ENCODE measurements at regions not wholly inside any gene's neighbourhood (a gene's known extent, or its start where the extent isn't known, plus 50 kb on each side); places are given as distances from the start of the nearest gene placed in this dataset.

DNA sequence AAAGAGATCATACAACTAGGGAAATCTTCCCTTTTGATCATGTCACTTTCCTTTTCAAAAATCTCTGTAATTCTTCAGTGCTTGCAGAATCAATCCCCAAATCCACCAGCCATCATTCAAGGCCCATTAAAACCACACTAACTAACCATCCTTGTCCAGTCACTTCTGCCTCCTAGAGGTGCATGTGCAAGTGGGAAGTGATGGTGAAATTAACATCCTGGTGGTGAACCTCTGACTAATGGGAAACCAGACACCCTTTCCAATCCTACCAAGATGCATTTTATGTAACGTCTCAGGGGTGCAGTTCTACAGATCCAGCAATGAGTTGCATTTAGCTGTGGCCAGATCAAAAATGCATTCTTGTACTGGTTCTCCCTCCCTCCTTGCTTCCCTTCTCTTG is 341.8 kb downstream of the RAPGEF2 start:
- DNase-seq (ENCODE audit: low spot score) = no peak

DNA sequence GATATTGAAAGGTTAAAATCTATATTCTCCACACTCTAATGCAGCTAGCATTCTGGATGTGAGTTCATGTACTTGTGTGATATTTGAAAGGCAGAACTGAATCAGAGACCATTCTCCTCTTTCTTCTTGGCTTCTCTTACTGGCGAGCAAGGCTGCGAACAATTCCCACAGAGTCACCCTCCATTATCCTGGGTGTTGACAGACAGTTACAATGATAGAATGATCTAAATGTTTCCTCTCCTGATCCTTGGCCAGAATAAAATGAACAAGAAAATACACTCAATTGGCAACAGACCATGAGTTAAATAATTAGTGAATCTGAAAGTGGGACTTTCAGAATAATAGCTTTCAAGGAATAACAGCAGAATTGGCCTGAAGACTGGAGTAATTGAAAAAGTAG is 342.8 kb downstream of the RAPGEF2 start:
- no peak for DNase-seq (ENCODE audit: low spot score)

DNA sequence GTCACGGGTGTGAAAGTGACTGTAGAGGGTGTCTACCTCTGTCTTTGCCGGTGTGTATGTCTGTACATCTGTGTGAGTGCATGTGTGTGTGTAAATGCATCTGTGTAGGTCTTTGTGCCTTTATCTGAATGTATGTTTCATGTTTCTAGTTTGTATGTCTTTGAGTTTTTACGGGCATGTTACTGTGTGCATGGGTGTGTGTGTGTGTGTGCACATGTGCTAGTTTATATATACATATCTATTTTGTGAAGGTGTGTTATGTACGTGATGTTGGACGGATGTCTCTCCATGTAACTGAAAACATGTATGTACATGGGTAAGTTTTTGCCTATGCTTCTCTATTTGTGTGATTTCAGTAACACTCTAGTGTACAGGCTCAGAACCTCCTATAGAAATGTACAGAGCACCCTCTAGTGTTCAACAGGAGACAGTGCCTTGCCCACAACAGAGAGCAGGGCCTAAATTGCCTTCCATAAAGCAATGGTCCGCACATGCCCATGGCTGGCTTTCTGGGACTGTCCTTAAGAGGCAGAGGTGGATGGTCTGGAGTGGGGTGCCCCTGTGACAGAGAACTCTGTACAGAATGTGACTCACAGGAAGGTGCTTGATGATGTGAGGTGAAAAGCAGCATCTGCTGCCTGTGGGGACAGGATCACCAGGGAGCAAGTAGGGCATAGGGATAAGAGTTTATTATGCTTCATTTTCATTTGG is 343.5 kb downstream of the RAPGEF2 start:
- peak; percentile 50 for DNase-seq (ENCODE audit: low spot score)

GRCh38 chr4:159447296-159447695 is 344.4 kb downstream of the RAPGEF2 start:
- no peak for DNase-seq (ENCODE audit: low spot score)

GRCh38 chr4:159451006-159451405 is 348.1 kb downstream of the RAPGEF2 start:
- no peak for DNase-seq (ENCODE audit: low spot score)

DNA sequence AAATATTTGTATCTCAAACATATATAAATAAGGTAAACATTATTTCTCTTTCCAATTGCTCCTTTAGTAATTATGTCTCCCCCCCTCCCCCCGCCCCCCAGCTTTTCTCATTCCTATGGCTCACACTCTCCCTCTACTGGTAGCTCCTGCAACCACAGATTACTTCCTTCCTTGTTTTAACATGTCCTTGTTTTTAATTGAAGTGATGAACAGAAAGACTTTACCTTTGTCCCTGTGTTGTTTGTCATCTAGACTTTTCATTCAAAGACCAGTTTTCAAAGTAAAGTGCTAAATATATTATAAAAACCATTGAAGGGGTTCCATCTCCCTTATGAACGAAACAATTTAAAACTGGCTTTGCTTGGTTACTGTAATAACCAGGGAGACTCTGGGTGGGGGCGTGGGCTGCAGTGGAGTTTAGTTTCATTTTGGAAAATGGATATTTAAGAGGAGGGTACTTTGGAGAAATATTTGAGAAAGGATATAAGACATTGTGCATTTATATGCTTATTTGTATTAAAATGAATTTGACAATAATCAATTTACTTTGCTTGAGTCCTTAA is 352.9 kb downstream of the RAPGEF2 start:
- DNase-seq (ENCODE audit: low spot score) = peak; percentile 47

DNA sequence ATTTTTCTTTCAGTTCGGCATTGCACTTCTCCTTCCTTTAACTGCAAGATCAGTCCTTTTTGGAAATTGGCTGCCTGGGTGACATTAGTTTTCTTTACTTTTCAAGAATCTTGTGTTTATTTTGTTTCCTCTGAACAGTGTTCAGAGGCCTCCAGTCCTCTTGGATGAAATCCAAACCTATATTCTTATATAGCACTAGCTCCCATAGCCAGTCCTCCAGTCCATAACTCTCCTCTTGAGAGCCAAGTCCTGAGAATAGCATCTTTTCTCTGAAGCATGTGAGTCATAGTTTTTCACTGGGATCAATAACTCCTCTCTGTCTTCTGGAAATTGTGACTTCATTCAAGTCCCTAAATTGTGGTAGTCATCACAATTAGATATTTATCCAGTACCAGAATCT is 357.5 kb downstream of the RAPGEF2 start:
- DNase-seq (ENCODE audit: low spot score) = peak; percentile 11

- DNase-seq (ENCODE audit: low spot score) = no peak
Observed at GRCh38 chr4:159463235-159463634, 360.4 kb downstream of the RAPGEF2 start.

DNA sequence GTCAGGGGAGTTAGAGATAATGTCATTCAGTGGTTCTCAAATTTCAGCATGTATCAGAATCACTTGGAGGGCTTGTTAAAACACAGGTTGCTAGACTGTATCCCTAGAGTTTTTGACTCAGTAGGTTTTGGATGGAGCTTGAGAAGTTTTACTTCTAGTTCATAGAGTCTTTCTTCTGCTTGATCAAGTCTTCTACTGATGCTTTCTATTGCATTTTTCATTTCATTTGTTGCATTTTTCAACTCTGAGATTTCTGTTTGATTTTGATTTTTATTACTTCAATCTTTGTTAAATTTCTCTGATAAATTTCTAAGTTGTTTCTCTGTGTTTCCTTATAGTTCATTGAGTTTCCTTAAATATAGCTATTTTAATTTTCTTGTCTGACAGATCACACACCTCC is 361.4 kb downstream of the RAPGEF2 start:
- DNase-seq (ENCODE audit: low spot score) = no peak

DNA sequence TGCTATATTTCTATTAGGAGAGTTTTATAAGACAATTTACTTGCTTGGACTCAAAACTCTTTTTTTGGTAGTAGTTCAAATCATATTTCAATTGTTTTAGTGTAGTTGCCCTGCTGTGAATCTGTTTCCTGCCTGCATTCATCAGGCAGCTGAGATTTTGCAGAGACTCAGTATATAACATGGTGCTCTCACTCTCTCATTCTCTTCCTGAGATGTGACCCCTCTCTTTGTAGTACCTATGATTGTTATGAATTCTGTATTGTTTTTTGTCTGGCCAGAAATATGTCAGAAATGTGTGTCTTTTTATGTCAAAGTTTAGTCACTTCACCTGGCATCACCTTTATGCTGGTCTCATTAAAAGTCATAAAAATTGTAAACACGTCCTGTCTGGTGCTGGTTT is 374.0 kb downstream of the RAPGEF2 start:
- no peak for DNase-seq (ENCODE audit: low spot score)

DNA sequence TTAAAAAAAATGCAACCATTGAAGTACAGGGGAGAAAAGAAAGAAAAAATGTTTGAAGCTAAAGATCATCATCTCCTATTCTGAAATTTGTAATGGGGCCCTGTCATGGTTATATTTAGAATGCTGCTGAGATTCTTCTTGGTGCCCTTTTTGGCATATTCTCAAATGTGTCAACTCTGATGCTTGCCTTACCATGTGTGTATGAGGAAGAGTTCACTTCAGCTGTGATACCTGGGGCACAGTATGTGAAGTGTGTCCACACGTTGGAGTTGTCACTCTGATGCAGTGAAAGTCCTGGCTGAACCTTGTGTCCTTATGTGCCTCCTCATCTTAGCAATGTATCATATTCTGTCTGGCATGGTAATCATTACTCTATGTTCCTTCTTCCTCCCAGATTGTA is 377.9 kb downstream of the RAPGEF2 start:
- no peak for DNase-seq (ENCODE audit: low spot score)

DNA sequence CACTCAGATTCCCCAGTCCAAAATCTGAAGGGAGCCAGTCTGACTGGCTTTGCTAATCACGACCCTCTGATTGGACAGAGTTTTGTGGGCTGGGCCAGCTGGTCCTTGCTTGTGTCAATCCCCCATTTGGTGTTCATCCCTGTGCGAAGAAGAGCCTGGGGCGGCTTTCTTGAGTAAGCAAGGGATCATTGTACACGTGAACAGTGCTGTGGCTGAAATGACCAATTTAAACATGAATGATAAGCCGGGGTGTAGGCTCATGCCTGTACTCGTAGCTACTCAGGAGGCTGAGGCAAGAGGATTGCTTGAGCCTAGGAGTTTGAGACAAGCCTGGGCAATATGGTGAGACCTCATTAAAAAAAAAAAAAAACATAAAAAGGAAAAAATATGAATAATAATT is 379.1 kb downstream of the RAPGEF2 start:
- no peak for DNase-seq (ENCODE audit: low spot score)

GRCh38 chr4:159483110-159483781 is 380.4 kb downstream of the RAPGEF2 start:
- DNase-seq (ENCODE audit: low spot score) = no peak

- no peak for DNase-seq (ENCODE audit: low spot score)
Observed at GRCh38 chr4:159483782-159484741, 381.2 kb downstream of the RAPGEF2 start.

DNA sequence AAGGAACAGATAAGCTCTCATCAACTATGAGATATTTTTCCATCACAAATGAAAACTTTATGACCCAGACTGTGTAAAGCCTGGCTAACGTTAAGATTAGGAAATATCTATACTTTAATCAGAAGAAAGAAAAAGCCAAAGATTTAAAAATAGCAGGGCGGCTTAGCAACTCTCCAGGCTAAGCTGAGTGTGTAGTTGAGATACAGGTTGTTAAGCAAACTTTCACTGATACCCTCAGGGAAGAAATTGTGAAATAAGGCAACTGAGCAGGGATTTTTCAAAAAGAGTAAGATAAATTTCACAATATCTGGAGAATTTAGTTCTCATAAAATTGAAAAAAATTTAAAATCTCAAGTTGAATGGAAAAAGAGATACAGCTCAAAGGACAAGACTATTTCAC is 382.0 kb downstream of the RAPGEF2 start:
- DNase-seq (ENCODE audit: low spot score) = no peak

DNA sequence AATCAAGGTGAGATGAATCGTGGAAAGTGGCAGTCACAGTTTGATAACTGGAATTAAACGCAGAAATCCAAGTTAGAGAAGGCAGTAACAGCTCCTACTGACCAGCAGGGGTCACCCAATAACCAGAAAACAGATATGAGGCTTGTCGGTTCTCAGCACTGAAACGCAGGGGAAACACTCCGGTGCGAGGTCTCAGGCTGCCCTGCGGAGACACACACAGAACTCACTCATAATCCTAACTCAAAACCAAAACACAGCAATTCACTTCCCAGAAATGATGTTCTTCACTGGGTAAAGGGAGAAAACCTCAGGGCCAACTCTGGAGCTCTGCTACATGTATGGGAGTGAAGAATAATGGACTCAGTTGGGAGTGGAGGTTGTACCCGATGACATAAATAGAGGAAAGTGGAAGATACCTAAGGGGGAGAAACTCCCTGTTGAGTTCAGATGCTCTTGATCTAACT is 384.4 kb downstream of the RAPGEF2 start:
- DNase-seq (ENCODE audit: low spot score) = peak; percentile 42

- DNase-seq (ENCODE audit: low spot score) = no peak
Observed at GRCh38 chr4:159489646-159490045, 386.8 kb downstream of the RAPGEF2 start.

DNA sequence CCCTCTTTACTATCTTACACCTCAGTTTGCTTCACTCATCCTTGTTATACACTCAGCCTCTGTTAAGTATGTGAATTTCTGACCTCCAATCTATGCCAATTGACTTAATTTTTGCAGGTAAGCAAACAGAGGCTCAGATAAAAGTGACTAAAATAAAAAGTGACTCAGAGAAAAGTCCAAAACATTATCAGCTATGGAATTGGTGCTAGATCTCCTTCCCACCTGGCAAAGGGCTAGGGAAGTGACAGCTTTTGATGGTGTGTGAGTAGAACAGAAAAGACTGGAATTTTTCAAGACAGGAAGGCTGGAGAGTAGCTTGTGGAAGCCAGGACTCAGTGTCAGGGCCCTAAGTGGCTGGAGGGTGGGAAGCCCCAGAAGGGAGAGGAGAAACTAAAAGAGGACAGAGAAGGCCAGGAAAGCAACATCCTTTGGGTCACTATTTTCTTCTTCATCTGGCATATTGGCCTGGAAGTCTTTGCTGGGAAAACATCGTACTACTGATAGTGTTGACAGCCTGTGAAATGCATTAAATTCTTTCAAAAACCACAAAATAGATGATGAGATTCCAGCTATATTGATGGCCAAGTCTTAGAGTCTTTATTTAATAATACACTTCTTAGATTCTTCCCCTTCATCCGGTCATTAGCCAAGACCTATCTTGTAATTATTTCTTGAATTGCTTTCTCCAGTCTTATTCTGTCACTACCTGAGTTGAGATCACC is 392.8 kb downstream of the RAPGEF2 start:
- DNase-seq (ENCODE audit: low spot score) = no peak

DNA sequence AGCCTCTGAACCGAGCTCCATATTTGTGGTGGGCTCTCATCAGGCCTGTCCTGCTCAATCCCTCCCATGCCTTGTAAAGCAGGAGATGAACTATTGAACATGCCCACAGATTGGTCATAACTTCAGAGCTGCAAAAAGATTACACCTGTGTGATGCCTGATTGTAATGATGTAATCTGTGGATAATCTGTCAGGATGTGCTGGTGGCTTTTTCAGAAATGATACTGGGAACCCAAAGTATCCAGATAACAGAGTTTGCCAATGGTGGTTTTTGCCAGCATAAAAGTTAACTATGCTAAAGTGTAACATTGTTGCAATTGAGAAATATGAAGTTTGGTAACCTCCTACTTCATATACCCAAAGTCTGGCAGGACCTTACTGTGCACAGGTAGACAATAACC is 393.4 kb downstream of the RAPGEF2 start:
- no peak for DNase-seq (ENCODE audit: low spot score)

GRCh38 chr4:159497936-159498335 is 395.1 kb downstream of the RAPGEF2 start:
- DNase-seq (ENCODE audit: low spot score) = no peak

DNA sequence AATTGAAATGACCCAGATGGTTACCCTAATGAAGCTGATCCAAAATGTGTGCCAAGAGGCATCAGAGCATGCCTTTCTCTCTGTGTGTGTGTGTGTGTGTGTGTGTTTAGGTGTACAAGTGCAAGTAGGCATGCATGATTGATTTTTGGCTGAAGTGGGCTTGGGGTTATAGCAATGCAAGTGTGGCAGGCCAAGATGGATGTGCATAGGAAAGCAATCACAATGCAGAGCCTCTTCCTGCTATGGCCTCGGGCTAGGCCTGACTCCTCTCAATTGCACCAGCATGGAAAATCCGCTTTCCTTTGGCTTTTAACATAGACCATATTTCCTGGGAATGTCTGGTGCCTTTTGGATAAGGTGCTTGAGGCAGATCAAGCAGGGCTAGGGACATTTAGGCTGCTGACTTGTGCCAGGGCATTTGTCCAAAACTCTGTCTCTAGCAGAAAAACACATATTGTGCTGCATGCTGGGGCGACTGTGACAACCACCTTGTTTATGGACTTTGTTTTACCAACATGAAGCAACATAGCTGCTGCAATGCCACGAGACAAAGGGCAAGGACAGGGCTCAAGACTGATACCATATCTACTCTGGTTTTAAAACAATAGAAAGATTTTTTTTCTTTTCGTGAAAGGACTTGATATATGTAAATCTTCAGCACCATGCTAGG is 395.7 kb downstream of the RAPGEF2 start:
- no peak for DNase-seq (ENCODE audit: low spot score)

Measured in hepatic stellate cell (primary cell).